ENCODE measurements at regions not wholly inside any gene's neighbourhood (a gene's known extent, or its start where the extent isn't known, plus 50 kb on each side); places are given as distances from the start of the nearest gene placed in this dataset.

DNA sequence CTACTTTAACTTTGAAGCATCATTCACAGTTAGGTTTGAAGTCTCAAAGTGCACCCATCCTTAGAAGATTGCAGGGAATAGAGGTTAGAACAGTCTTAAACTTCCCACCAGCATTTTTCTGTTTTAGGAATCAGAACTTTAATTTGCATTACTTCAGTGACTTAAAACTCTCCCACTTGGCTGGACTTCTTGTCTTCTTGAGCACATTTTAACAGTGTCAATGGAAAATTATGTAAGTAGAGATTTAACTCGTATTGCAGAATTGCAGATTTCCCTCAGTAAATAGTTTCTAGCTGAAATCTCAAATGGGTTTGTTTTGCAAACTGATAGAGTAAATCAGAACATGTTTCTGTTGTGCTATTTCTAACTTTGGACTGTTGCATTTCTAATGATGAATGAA lies 369.6 kb downstream of the OTOL1 start:
- TF ChIP-seq, protein P1, sequence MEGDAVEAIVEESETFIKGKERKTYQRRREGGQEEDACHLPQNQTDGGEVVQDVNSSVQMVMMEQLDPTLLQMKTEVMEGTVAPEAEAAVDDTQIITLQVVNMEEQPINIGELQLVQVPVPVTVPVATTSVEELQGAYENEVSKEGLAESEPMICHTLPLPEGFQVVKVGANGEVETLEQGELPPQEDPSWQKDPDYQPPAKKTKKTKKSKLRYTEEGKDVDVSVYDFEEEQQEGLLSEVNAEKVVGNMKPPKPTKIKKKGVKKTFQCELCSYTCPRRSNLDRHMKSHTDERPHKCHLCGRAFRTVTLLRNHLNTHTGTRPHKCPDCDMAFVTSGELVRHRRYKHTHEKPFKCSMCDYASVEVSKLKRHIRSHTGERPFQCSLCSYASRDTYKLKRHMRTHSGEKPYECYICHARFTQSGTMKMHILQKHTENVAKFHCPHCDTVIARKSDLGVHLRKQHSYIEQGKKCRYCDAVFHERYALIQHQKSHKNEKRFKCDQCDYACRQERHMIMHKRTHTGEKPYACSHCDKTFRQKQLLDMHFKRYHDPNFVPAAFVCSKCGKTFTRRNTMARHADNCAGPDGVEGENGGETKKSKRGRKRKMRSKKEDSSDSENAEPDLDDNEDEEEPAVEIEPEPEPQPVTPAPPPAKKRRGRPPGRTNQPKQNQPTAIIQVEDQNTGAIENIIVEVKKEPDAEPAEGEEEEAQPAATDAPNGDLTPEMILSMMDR (conservative IDR thresholded peaks at IDR 0.05; ENCODE audit: low read depth, low read length) = no peak
- no peak for TF ChIP-seq EZH2phosphoT487 (IDR thresholded peaks at IDR 0.05; ENCODE audit: borderline replicate concordance, low read length)
